ENCODE measurements at regions not wholly inside any gene's neighbourhood (a gene's known extent, or its start where the extent isn't known, plus 50 kb on each side); places are given as distances from the start of the nearest gene placed in this dataset.

- H3K27me3 ChIP-seq = no peaks in the 10 kb centered on the region
- peaks cover 0 to 58% (median 33%) of the 10 kb centered on the region in 12 donors for H3K4me1 ChIP-seq
- TF ChIP-seq CTCF (IDR thresholded peaks at IDR 0.05) (no peak), POLR2A (IDR thresholded peaks at IDR 0.05) (no peak)
- no peaks in the 10 kb centered on the region for H3K36me3 ChIP-seq
- 22 to 31% (median 27%) methylated on average over 12 of the region's 12 CpGs for WGBS, 4 donors
- peak; percentile 89 to 96 (median 91) for DNase-seq
- intact Hi-C loops (cut with DNase I) = loop anchor here in 2 of 10 donors (2.0 to 5.0 kb wide), 2 partner anchors 41 to 43 kb away; no protein-coding TSS in a partner anchor
- no peaks in the 10 kb centered on the region for H3K9me3 ChIP-seq
- peak overlapping the region in 10 of 12 donors; percentile 18 to 45 (median 40) for H3K4me3 ChIP-seq
- peak overlapping the region in 11 of 12 donors; percentile 46 to 97 (median 65) for H3K27ac ChIP-seq
- peak; percentile 80 to 92 (median 82) for ATAC-seq
Observed at GRCh38 chr4:3387943-3388361, 53.8 kb upstream of the HGFAC start.

- intact Hi-C loops (cut with DNase I) = loop anchor here in 2 of 10 donors (2.0 to 5.0 kb wide), 2 partner anchors 41 to 42 kb away; no protein-coding TSS in a partner anchor
- H3K4me3 ChIP-seq = peak overlapping the region in 10 of 12 donors; percentile 18 to 45 (median 40)
- H3K36me3 ChIP-seq = no peaks in the 10 kb centered on the region
- TF ChIP-seq CTCF (IDR thresholded peaks at IDR 0.05) = no peak
- no peak for TF ChIP-seq POLR2A (IDR thresholded peaks at IDR 0.05)
- 35 to 64% (median 40%) methylated on average over 11 to 16 of the region's 16 CpGs for WGBS, 4 donors
- no peaks in the 10 kb centered on the region for H3K27me3 ChIP-seq
- ATAC-seq (peak in 2 of 4 donors; percentile 8 to 35), DNase-seq (peak in 1 of 5 donors; percentile 65)
- peaks cover 0 to 56% (median 33%) of the 10 kb centered on the region in 12 donors for H3K4me1 ChIP-seq
- peak overlapping the region; percentile 24 to 97 (median 65) for H3K27ac ChIP-seq
- no peaks in the 10 kb centered on the region for H3K9me3 ChIP-seq
Observed at GRCh38 chr4:3388471-3389232, 53.1 kb upstream of the HGFAC start.

GRCh38 chr4:3389233-3390215 is 52.2 kb upstream of the HGFAC start:
- peak overlapping the region in 11 of 12 donors; percentile 46 to 97 (median 65) for H3K27ac ChIP-seq
- TF ChIP-seq CTCF (IDR thresholded peaks at IDR 0.05) (no peak), POLR2A (IDR thresholded peaks at IDR 0.05) (no peak)
- no peaks in the 10 kb centered on the region for H3K9me3 ChIP-seq
- whole genome bisulfite sequencing, 4 donors = 80 to 87% (median 84%) methylated on average over 30 to 32 of the region's 32 CpGs
- H3K4me1 ChIP-seq = peaks cover 0 to 56% (median 33%) of the 10 kb centered on the region in 12 donors
- H3K36me3 ChIP-seq = no peaks in the 10 kb centered on the region
- intact Hi-C loops (cut with DNase I) = loop anchor here in 2 of 10 donors (2.0 to 5.0 kb wide), 2 partner anchors 41 to 42 kb away; no protein-coding TSS in a partner anchor
- H3K4me3 ChIP-seq = peak overlapping the region in 8 of 12 donors; percentile 18 to 45 (median 40)
- DNase-seq (peak in 1 of 5 donors; percentile 51), ATAC-seq (no peak)
- H3K27me3 ChIP-seq = no peaks in the 10 kb centered on the region

All from heart left ventricle (tissue), 16 donors.